Activated naive CD4-positive, alpha-beta T cell treated with anti-CD3 and anti-CD28 coated beads for 36 hours (primary cell): ENCODE measurements at regions not wholly inside any gene's neighbourhood (a gene's known extent, or its start where the extent isn't known, plus 50 kb on each side); places are given as distances from the start of the nearest gene placed in this dataset.

Experiments
- CTCF ChIA-PET: fragments of 350-600 bp; sonication (Branson Sonifier 250); formaldehyde crosslinking; loops from one replicate; lab custom pipeline; 2021; ENCODE audit warnings: antibody characterized with exemption; lab: Charles Lee
- DNase-seq: peaks from one replicate; pipeline ENCODE4 v3.0.0-alpha.2; 2020
- H3K27ac Mint-ChIP-seq: one replicate; pipeline ENCODE4 v1.8.0; 2021; ENCODE audit warnings: mild to moderate bottlenecking, mixed read lengths
- H3K27me3 Mint-ChIP-seq: one replicate; pipeline ENCODE4 v1.8.0; 2021; ENCODE audit warnings: low read depth, mixed read lengths
- H3K36me3 Mint-ChIP-seq: one replicate; pipeline ENCODE4 v1.8.0; 2021; ENCODE audit warnings: low read depth, mixed read lengths
- H3K4me1 Mint-ChIP-seq: one replicate; pipeline ENCODE4 v1.8.0; 2021; ENCODE audit warnings: low read depth, mixed read lengths
- H3K4me3 Mint-ChIP-seq: one replicate; pipeline ENCODE4 v1.8.0; 2021; ENCODE audit warnings: mild to moderate bottlenecking, moderate library complexity, mixed read lengths
- H3K9me3 Mint-ChIP-seq: one replicate; pipeline ENCODE4 v1.8.0; 2021; ENCODE audit warnings: mixed read lengths
- intact Hi-C: fragments of 100-400 bp; cut with micrococcal nuclease; formaldehyde crosslinking; loops from one replicate; pipeline ENCODE4 v1.15.1; 2023

- H3K27me3 Mint-ChIP-seq: no peaks in the 10 kb centered on the region
- H3K4me3 Mint-ChIP-seq: no peak overlapping the region
- H3K9me3 Mint-ChIP-seq: no peaks in the 10 kb centered on the region
- no peaks in the 10 kb centered on the region for H3K4me1 Mint-ChIP-seq
- no peak overlapping the region for H3K27ac Mint-ChIP-seq
- DNase-seq: no peak
- no peaks in the 10 kb centered on the region for H3K36me3 Mint-ChIP-seq
- CTCF ChIA-PET: no interaction called here
- intact Hi-C loops: no loop called here
Observed at GRCh38 chr7:148950806-148951205, 66.7 kb upstream of the EZH2 start.

- intact Hi-C loops: no loop called here
- no peak for DNase-seq
- Mint-ChIP-seq H3K4me1 (peaks cover 2% of the 10 kb centered on the region), H3K27ac (no peak overlapping the region), H3K27me3 (no peaks in the 10 kb centered on the region), H3K9me3 (no peaks in the 10 kb centered on the region), H3K36me3 (peaks cover 6% of the 10 kb centered on the region), H3K4me3 (no peak overlapping the region)
- CTCF ChIA-PET: interaction anchor here (0.8 kb wide), 1 partner anchor 18 kb away, joined by 4 read pairs; no protein-coding TSS in a partner anchor
Observed at GRCh38 chr7:148944935-148945934, 61.1 kb upstream of the EZH2 start.

- CTCF ChIA-PET: interaction anchor here (0.5 to 2.6 kb wide), 25 partner anchors 11 to 436 kb away, joined by 3 to 16 read pairs (median 4); partner anchors contain the start of gene EZH2
Observed at GRCh38 chr7:148941598-148942275, 57.6 kb upstream of the EZH2 start.

GRCh38 chr7:148940702-148941597 is 56.9 kb upstream of the EZH2 start:
- no peaks in the 10 kb centered on the region for H3K9me3 Mint-ChIP-seq
- intact Hi-C loops: loop anchor here (1.0 to 2.0 kb wide), 8 partner anchors 21 to 168 kb away; partner anchors contain the start of genes EZH2 and PDIA4
- CTCF ChIA-PET: interaction anchor here (0.5 to 2.6 kb wide), 21 partner anchors 10 to 436 kb away, joined by 3 to 16 read pairs (median 4); partner anchors contain the start of gene EZH2
- peaks cover 12% of the 10 kb centered on the region for H3K36me3 Mint-ChIP-seq
- peak; percentile 68 for DNase-seq
- H3K27me3 Mint-ChIP-seq: no peaks in the 10 kb centered on the region
- H3K4me3 Mint-ChIP-seq: peak overlapping the region; percentile 94
- H3K4me1 Mint-ChIP-seq: peaks cover 15% of the 10 kb centered on the region
- H3K27ac Mint-ChIP-seq: peak overlapping the region; percentile 98

More at GRCh38 chr7:148941598-148942275, 57.6 kb upstream of the EZH2 start:
- Mint-ChIP-seq H3K27ac (peak overlapping the region; percentile 98), H3K4me3 (peak overlapping the region; percentile 94), H3K36me3 (peaks cover 12% of the 10 kb centered on the region), H3K27me3 (no peaks in the 10 kb centered on the region), H3K9me3 (no peaks in the 10 kb centered on the region), H3K4me1 (peaks cover 15% of the 10 kb centered on the region)
- peak; percentile 82 for DNase-seq
- intact Hi-C loops: loop anchor here (1.0 to 2.0 kb wide), 8 partner anchors 21 to 169 kb away; partner anchors contain the start of genes EZH2 and PDIA4

GRCh38 chr7:148939128-148939755 is 55.2 kb upstream of the EZH2 start:
- intact Hi-C loops: loop anchor here (1.0 kb wide), 4 partner anchors 13 to 432 kb away; no protein-coding TSS in a partner anchor
- peaks cover 13% of the 10 kb centered on the region for H3K36me3 Mint-ChIP-seq

GRCh38 chr7:148935451-148935850 is 51.4 kb upstream of the EZH2 start:
- H3K4me1 Mint-ChIP-seq: peaks cover 29% of the 10 kb centered on the region
- CTCF ChIA-PET: no interaction called here
- no peak overlapping the region for H3K27ac Mint-ChIP-seq
- no peak overlapping the region for H3K4me3 Mint-ChIP-seq
- H3K36me3 Mint-ChIP-seq: peaks cover 17% of the 10 kb centered on the region
- H3K27me3 Mint-ChIP-seq: no peaks in the 10 kb centered on the region
- intact Hi-C loops: no loop called here
- no peak for DNase-seq
- no peaks in the 10 kb centered on the region for H3K9me3 Mint-ChIP-seq

More at GRCh38 chr7:148939128-148939755, 55.2 kb upstream of the EZH2 start:
- CTCF ChIA-PET: interaction anchor here (0.6 to 1.4 kb wide), 8 partner anchors 9 to 158 kb away, joined by 3 to 13 read pairs (median 4); no protein-coding TSS in a partner anchor
- Mint-ChIP-seq H3K27ac (peak overlapping the region; percentile 98), H3K9me3 (no peaks in the 10 kb centered on the region), H3K27me3 (no peaks in the 10 kb centered on the region), H3K4me1 (peaks cover 16% of the 10 kb centered on the region), H3K4me3 (peak overlapping the region; percentile 59)
- peak; percentile 16 for DNase-seq
